Testis (tissue), 2 donors: ENCODE measurements at regions not wholly inside any gene's neighbourhood (a gene's known extent, or its start where the extent isn't known, plus 50 kb on each side); places are given as distances from the start of the nearest gene placed in this dataset.

Experiments used
- CTCF ChIP-seq, 3 experiments: fragments of 450-650 bp in 2 of 3; fragments of 200-600 bp in 1 of 3; sonication (generic) in 1 of 3; IDR thresholded peaks; one replicate each; pipeline ENCODE4 v1.5.1; 2016 to 2019; ENCODE audit warnings: antibody characterized with exemption in 3 of 3, mild to moderate bottlenecking in 2 of 3, moderate library complexity in 1 of 3
- POLR2A ChIP-seq: fragments of 450-650 bp; IDR thresholded peaks from one replicate; pipeline ENCODE4 v1.6.1; 2017; ENCODE audit warnings: antibody characterized with exemption, mild to moderate bottlenecking, moderate library complexity

DNA sequence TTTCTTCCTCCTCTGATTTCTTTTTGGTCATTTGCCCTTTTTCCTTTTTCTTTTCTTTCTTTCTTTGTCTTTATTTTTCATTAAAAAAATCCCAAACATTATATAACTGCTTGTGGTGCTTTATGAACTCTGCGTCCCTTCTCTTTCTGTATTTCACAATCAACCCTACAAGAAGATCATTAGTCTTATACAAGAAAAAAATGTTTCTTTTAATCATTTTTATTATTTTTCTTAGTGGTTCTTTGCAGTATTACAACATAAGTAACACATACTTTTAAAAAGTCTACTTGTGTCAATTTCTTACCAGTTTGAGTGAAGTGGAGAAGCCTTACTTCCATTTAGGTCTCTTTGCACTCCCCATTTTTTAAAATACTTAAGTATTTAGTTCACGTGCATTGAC is 212.7 kb upstream of the SMC2 start:
- TF ChIP-seq CTCF (IDR thresholded peaks at IDR 0.05) (peak in 1 of 3 experiments; percentile 20), POLR2A (no peak)
